Fibroblast of lung (primary cell): ENCODE measurements at regions not wholly inside any gene's neighbourhood (a gene's known extent, or its start where the extent isn't known, plus 50 kb on each side); places are given as distances from the start of the nearest gene placed in this dataset.

ENCODE experiments used
- DNase-seq, 2 donors: peaks; one replicate each; pipeline versions ENCODE4 v3.0.0 to v3.0.0-alpha.2; 2010; ENCODE audit warnings: low read depth in 2 of 2
- H2AFZ ChIP-seq: 2 replicates; pipeline ENCODE4 v1.5.1; 2012; ENCODE audit warnings: low read length, control low read depth, inconsistent platforms
- H3K27ac ChIP-seq: 2 replicates; pipeline ENCODE4 v1.5.1; 2011; ENCODE audit warnings: low read length, control low read depth; ENCODE audit not compliant: insufficient read depth
- H3K27me3 ChIP-seq: 2 replicates; pipeline ENCODE4 v1.5.1; 2011; ENCODE audit warnings: mild to moderate bottlenecking, low read length; ENCODE audit not compliant: control insufficient read depth, insufficient read depth
- H3K36me3 ChIP-seq: 2 replicates; pipeline ENCODE4 v1.5.1; 2011; ENCODE audit warnings: low read length; ENCODE audit not compliant: control insufficient read depth, insufficient read depth
- H3K4me1 ChIP-seq: 2 replicates; pipeline ENCODE4 v1.5.1; 2011; ENCODE audit warnings: low read length; ENCODE audit not compliant: control insufficient read depth, insufficient read depth; ENCODE audit errors: extremely low read depth
- H3K4me2 ChIP-seq: 2 replicates; pipeline ENCODE4 v1.5.1; 2011; ENCODE audit warnings: low read length, control low read depth; ENCODE audit not compliant: insufficient read depth; ENCODE audit errors: extremely low read depth
- H3K4me3 ChIP-seq, 4 experiments: fragments of 200-600 bp in 1 of 4; sonication (generic) in 1 of 4; replicated peaks in 1 of 4; 2 replicates each; pipeline ENCODE4 v1.5.1; 2011 to 2016; ENCODE audit warnings: low read length in 4 of 4, low read depth in 3 of 4, mild to moderate bottlenecking in 3 of 4, control low read depth in 2 of 4, inconsistent platforms in 1 of 4, mixed read lengths in 1 of 4; ENCODE audit not compliant: insufficient read depth in 1 of 4; ENCODE audit errors: control extremely low read depth in 1 of 4
- H3K79me2 ChIP-seq: 2 replicates; pipeline ENCODE4 v1.5.1; 2012; ENCODE audit warnings: mild to moderate bottlenecking, low read length, inconsistent platforms; ENCODE audit not compliant: control insufficient read depth, insufficient read depth
- H3K9ac ChIP-seq: 2 replicates; pipeline ENCODE4 v1.5.1; 2011; ENCODE audit warnings: mild to moderate bottlenecking, low read length, control low read depth; ENCODE audit not compliant: insufficient read depth
- H3K9me3 ChIP-seq: 2 replicates; pipeline ENCODE4 v1.5.1; 2012; ENCODE audit warnings: low read depth, low read length; ENCODE audit not compliant: control insufficient read depth, insufficient read depth
- H4K20me1 ChIP-seq: 2 replicates; pipeline ENCODE4 v1.5.1; 2011; ENCODE audit warnings: low read length; ENCODE audit not compliant: control insufficient read depth, insufficient read depth; ENCODE audit errors: extremely low read depth
- EZH2 ChIP-seq: IDR thresholded peaks from 2 replicates; pipeline ENCODE4 v1.5.1; 2012; ENCODE audit warnings: low read length, control low read depth, mild to moderate bottlenecking; ENCODE audit errors: missing control alignments
- TF ChIP-seq, protein P1 (sequence below), 2 donors: IDR thresholded peaks in 1 of 2; conservative IDR thresholded peaks in 1 of 2; 1 replicate in 1 of 2; 2 replicates in 1 of 2; pipeline ENCODE4 v1.5.1; 2011 to 2012; ENCODE audit warnings: low read length in 2 of 2, control low read depth in 1 of 2, inconsistent platforms in 1 of 2, low read depth in 1 of 2, mild to moderate bottlenecking in 1 of 2

DNA sequence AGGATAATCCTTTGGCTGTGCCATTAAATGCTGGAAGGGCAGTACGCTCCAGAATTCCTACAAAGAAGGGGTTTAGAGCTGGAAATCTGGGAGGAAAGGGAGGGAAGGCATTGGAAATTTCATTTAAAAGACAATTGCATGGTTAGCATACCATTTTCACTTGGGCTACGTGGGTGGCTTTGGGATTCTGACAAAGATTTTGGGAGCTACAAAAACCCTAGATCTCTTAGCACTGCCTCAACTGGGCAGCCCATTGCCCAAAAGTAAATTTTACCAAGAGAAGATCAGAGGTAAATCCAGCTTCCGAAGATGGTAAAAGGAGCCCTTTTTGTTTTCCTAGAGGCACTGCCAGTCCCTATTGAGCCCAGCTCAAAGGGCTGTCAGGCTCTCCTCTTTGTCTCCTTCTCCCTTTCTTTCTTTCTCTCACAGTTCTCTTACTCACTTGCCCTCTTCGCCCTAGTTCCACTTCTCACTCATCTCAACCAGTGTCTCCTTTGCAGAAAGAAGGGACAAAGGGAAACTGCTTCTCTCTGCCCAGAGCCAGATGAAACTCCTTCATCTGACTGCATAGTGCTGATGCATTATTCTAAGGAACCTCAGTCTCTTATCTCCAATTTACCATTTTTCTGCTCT lies 125.4 kb upstream of the PLEKHA5 start:
- Histone ChIP-seq H3K4me2 (no peak overlapping the region), H3K9ac (no peak overlapping the region), H4K20me1 (no peaks in the 10 kb centered on the region), H3K9me3 (no peaks in the 10 kb centered on the region), H3K36me3 (no peaks in the 10 kb centered on the region), H3K27ac (no peak overlapping the region), H3K79me2 (no peaks in the 10 kb centered on the region), H3K4me3 (no peak overlapping the region), H3K4me1 (no peaks in the 10 kb centered on the region), H3K27me3 (no peaks in the 10 kb centered on the region), H2AFZ (no peak overlapping the region)
- TF ChIP-seq, protein P1, sequence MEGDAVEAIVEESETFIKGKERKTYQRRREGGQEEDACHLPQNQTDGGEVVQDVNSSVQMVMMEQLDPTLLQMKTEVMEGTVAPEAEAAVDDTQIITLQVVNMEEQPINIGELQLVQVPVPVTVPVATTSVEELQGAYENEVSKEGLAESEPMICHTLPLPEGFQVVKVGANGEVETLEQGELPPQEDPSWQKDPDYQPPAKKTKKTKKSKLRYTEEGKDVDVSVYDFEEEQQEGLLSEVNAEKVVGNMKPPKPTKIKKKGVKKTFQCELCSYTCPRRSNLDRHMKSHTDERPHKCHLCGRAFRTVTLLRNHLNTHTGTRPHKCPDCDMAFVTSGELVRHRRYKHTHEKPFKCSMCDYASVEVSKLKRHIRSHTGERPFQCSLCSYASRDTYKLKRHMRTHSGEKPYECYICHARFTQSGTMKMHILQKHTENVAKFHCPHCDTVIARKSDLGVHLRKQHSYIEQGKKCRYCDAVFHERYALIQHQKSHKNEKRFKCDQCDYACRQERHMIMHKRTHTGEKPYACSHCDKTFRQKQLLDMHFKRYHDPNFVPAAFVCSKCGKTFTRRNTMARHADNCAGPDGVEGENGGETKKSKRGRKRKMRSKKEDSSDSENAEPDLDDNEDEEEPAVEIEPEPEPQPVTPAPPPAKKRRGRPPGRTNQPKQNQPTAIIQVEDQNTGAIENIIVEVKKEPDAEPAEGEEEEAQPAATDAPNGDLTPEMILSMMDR (conservative IDR thresholded peaks at IDR 0.05 in 1 of 2, IDR thresholded peaks at IDR 0.05 in 1 of 2; ENCODE audit: low read depth in 1 of 2, low read length in 2 of 2): no peak
- no peak for TF ChIP-seq EZH2
- DNase-seq: no peak

DNA sequence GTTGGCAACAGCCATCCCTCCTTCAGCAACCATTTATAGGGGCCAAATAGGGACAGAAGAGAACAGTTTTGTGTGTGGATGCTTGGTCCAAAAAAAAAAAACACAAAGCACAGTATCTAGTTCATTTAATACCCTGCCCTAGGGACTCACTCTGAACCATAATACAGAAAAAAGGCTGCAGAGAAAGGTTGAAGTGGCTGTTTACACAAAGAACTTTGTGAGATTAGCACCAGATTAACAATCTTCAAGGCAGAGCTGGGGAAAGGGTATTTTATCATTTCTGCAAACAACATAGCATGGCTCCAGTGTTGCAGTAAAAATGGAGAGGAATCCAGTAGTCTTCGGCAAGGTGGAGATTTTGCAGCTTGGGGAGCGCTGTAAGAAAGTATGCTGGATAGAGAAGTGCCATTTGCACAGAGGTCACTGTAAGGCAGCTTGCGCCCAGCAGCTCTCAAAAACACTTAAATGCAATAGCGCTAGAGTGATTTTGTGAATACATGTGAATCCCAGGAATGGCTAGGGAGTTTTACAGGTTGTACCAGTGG lies 124.2 kb upstream of the PLEKHA5 start:
- Histone ChIP-seq H4K20me1 (no peaks in the 10 kb centered on the region), H3K4me1 (no peaks in the 10 kb centered on the region), H3K27me3 (no peaks in the 10 kb centered on the region), H2AFZ (no peak overlapping the region), H3K9me3 (no peaks in the 10 kb centered on the region), H3K36me3 (no peaks in the 10 kb centered on the region), H3K9ac (no peak overlapping the region), H3K79me2 (no peaks in the 10 kb centered on the region), H3K4me2 (no peak overlapping the region), H3K27ac (no peak overlapping the region), H3K4me3 (no peak overlapping the region)
- no peak for DNase-seq
- TF ChIP-seq, protein P1 (conservative IDR thresholded peaks at IDR 0.05 in 1 of 2, IDR thresholded peaks at IDR 0.05 in 1 of 2; ENCODE audit: low read depth in 1 of 2, low read length in 2 of 2): no peak
- no peak for TF ChIP-seq EZH2

DNA sequence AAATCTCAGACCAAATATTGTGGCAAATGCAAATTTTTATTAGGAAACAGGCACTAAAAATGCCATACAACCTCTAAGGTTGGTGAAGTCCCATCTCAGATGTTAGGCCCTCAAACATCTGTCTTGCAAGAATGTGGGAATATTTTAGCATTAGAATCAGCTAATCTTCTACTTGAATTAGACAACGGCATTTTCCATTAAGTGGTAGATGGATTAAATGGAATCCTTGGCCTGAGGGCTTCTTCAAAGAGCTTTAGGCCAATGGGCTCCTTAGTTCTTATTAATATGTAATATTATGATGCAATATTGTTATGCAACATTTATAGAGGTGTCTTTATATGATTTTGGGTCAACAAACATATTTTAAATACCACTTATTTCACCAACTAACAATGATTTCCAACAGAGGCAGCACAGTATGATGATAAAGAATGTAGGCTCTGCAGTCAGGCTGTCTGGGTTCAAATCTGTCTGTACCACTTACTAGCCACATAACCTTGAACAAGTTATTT lies 122.9 kb upstream of the PLEKHA5 start:
- Histone ChIP-seq H3K4me2 (no peak overlapping the region), H3K36me3 (no peaks in the 10 kb centered on the region), H4K20me1 (no peaks in the 10 kb centered on the region), H3K4me3 (no peak overlapping the region), H3K27me3 (no peaks in the 10 kb centered on the region), H3K4me1 (no peaks in the 10 kb centered on the region), H3K9me3 (no peaks in the 10 kb centered on the region), H3K79me2 (no peaks in the 10 kb centered on the region), H2AFZ (no peak overlapping the region), H3K27ac (no peak overlapping the region), H3K9ac (no peak overlapping the region)
- DNase-seq: no peak
- TF ChIP-seq EZH2: no peak
- TF ChIP-seq, protein P1 (conservative IDR thresholded peaks at IDR 0.05 in 1 of 2, IDR thresholded peaks at IDR 0.05 in 1 of 2; ENCODE audit: low read depth in 1 of 2, low read length in 2 of 2): no peak
